GM18508 (cell line): ENCODE measurements at regions not wholly inside any gene's neighbourhood (a gene's known extent, or its start where the extent isn't known, plus 50 kb on each side); places are given as distances from the start of the nearest gene placed in this dataset.
"Not testable (repeated sequence)": the region's sequence is repeated elsewhere in the genome, so short reads cannot be mapped to it uniquely, and the experiment has no call there.

Experiments
- ATAC-seq: cut with Tn5 transposase; IDR thresholded peaks from one replicate; pipeline ENCODE4 v1.9.1; 2021; ENCODE audit warnings: moderate number of reproducible peaks; ENCODE audit not compliant: insufficient read depth, unreplicated experiment

- no peak for ATAC-seq
These were observed 440.9 kb upstream of the MIR17HG start for GRCh38 chr13:90906554-90906953.

GRCh38 chr13:90908792-90909191, 438.7 kb upstream of the MIR17HG start:
- ATAC-seq: no peak

GRCh38 chr13:90910018-90910639, 437.4 kb upstream of the MIR17HG start:
- ATAC-seq: no peak

- no peak for ATAC-seq
These were observed 435.2 kb upstream of the MIR17HG start for GRCh38 chr13:90912247-90912646.

- no peak for ATAC-seq
These were observed 429.0 kb upstream of the MIR17HG start for GRCh38 chr13:90918536-90918935.

- no peak for ATAC-seq
These were observed 428.3 kb upstream of the MIR17HG start for GRCh38 chr13:90919153-90919552.

- no peak for ATAC-seq
These were observed 421.0 kb upstream of the MIR17HG start for GRCh38 chr13:90926459-90926858.

GRCh38 chr13:90928109-90928508, 419.4 kb upstream of the MIR17HG start:
- no peak for ATAC-seq

GRCh38 chr13:90933097-90933826, 414.2 kb upstream of the MIR17HG start:
- no peak for ATAC-seq

- no peak for ATAC-seq
These were observed 412.7 kb upstream of the MIR17HG start for GRCh38 chr13:90934741-90935140.

- ATAC-seq: no peak
These were observed 408.6 kb upstream of the MIR17HG start for GRCh38 chr13:90938848-90939247.

- no peak for ATAC-seq
These were observed 403.5 kb upstream of the MIR17HG start for GRCh38 chr13:90943946-90944345.

GRCh38 chr13:90945146-90945545, 402.3 kb upstream of the MIR17HG start:
- not testable (repeated sequence) for ATAC-seq

- ATAC-seq: not testable (repeated sequence)
These were observed 401.4 kb upstream of the MIR17HG start for GRCh38 chr13:90946125-90946524.

- ATAC-seq: no peak
These were observed 399.5 kb upstream of the MIR17HG start for GRCh38 chr13:90947976-90948375.

GRCh38 chr13:90950160-90950559, 397.3 kb upstream of the MIR17HG start:
- no peak for ATAC-seq

GRCh38 chr13:90951663-90952062, 395.8 kb upstream of the MIR17HG start:
- ATAC-seq: no peak

- no peak for ATAC-seq
These were observed 395.2 kb upstream of the MIR17HG start for GRCh38 chr13:90952326-90952725.

GRCh38 chr13:90954605-90955195, 392.8 kb upstream of the MIR17HG start:
- ATAC-seq: no peak

GRCh38 chr13:90956031-90956430, 391.5 kb upstream of the MIR17HG start:
- no peak for ATAC-seq

GRCh38 chr13:90958866-90959265, 388.6 kb upstream of the MIR17HG start:
- no peak for ATAC-seq
